SK-N-SH (cell line): ENCODE measurements at regions not wholly inside any gene's neighbourhood (a gene's known extent, or its start where the extent isn't known, plus 50 kb on each side); places are given as distances from the start of the nearest gene placed in this dataset.

ENCODE experiments used
- CTCF ChIA-PET: fragments of 300-600, 350-600 bp; formaldehyde crosslinking; extraction: SDS; loops from one replicate; lab custom pipeline; 2021; lab: Yijun Ruan, JAX
- POLR2A ChIA-PET: fragments of 350-600 bp; sonication (Branson Sonifier 250); formaldehyde crosslinking; extraction: SDS; loops from one replicate; lab custom pipeline; 2020; ENCODE audit warnings: antibody characterized with exemption, inconsistent platforms; lab: Yijun Ruan, JAX
- DNase-seq: peaks from one replicate; pipeline ENCODE4 v3.0.0; 2012
- H2AFZ ChIP-seq: fragments of 200-600 bp; sonication (generic); 2 replicates; pipeline ENCODE4 v1.8.1; 2016; ENCODE audit warnings: antibody characterized with exemption, mild to moderate bottlenecking, low read depth
- H3F3A ChIP-seq: fragments of 200-600 bp; sonication (generic); replicated peaks from 2 replicates; pipeline ENCODE3; 2016; ENCODE audit warnings: antibody characterized with exemption, mild to moderate bottlenecking; ENCODE audit not compliant: insufficient read depth
- H3K27ac ChIP-seq, 2 experiments: fragments of 200-500 bp in 1 of 2; fragments of 200-600 bp in 1 of 2; sonication (Bioruptor generic) in 1 of 2; sonication (generic), shearing (Covaris generic) in 1 of 2; 2 replicates each; pipeline versions ENCODE4 v1.5.1 to v1.6.1; 2014 to 2016; ENCODE audit warnings: low read depth in 2 of 2, inconsistent platforms in 1 of 2, low read length in 1 of 2, mild to moderate bottlenecking in 1 of 2, mixed read lengths in 1 of 2
- H3K27me3 ChIP-seq: fragments of 200-600 bp; sonication (generic), shearing (Covaris generic); 2 replicates; pipeline ENCODE4 v1.6.1; 2016; ENCODE audit warnings: mixed run types; ENCODE audit not compliant: insufficient read depth
- H3K36me3 ChIP-seq, 2 experiments: fragments of 200-500 bp in 1 of 2; fragments of 200-600 bp in 1 of 2; sonication (Bioruptor generic) in 1 of 2; sonication (generic) in 1 of 2; replicated peaks in 1 of 2; 2 replicates each; pipeline versions ENCODE3 to v1.5.1; 2014 to 2016; ENCODE audit warnings: low read length in 1 of 2, mild to moderate bottlenecking in 1 of 2; ENCODE audit not compliant: insufficient read depth in 2 of 2, control insufficient read depth in 1 of 2
- H3K4me1 ChIP-seq, 2 experiments: fragments of 200-500 bp in 1 of 2; fragments of 200-600 bp in 1 of 2; sonication (Bioruptor generic) in 1 of 2; sonication (generic), shearing (Covaris generic) in 1 of 2; 2 replicates each; pipeline versions ENCODE4 v1.5.1 to v1.6.1; 2014 to 2016; ENCODE audit warnings: low read depth in 1 of 2, low read length in 1 of 2, mixed run types in 1 of 2; ENCODE audit not compliant: insufficient read depth in 2 of 2, control insufficient read depth in 1 of 2
- H3K4me2 ChIP-seq: fragments of 200-600 bp; sonication (generic), shearing (Covaris generic); 2 replicates; pipeline ENCODE4 v1.6.1; 2017; ENCODE audit warnings: mixed run types
- H3K4me3 ChIP-seq, 2 experiments: fragments of 200-500 bp in 1 of 2; fragments of 200-600 bp in 1 of 2; sonication (Bioruptor generic) in 1 of 2; sonication (generic), shearing (Covaris generic) in 1 of 2; 2 replicates each; pipeline versions ENCODE4 v1.5.1 to v1.8.1; 2014 to 2016; ENCODE audit warnings: low read depth in 2 of 2, inconsistent platforms in 1 of 2, low read length in 1 of 2, mild to moderate bottlenecking in 1 of 2, mixed read lengths in 1 of 2, moderate library complexity in 1 of 2
- H3K79me2 ChIP-seq: fragments of 200-600 bp; sonication (generic); 2 replicates; pipeline ENCODE4 v1.8.1; 2017; ENCODE audit warnings: mild to moderate bottlenecking; ENCODE audit not compliant: insufficient read depth
- H3K9ac ChIP-seq: fragments of 200-600 bp; sonication (generic); 2 replicates; pipeline ENCODE4 v1.6.1; 2017; ENCODE audit warnings: mixed run types
- H3K9me2 ChIP-seq: fragments of 200-600 bp; sonication (generic); 2 replicates; pipeline ENCODE4 v1.6.1; 2017; ENCODE audit warnings: mixed run types
- H3K9me3 ChIP-seq: fragments of 200-600 bp; sonication (generic); 2 replicates; pipeline ENCODE4 v1.6.1; 2017; ENCODE audit warnings: mixed run types, mild to moderate bottlenecking, moderate library complexity
- H4K20me1 ChIP-seq: fragments of 200-600 bp; sonication (generic); 2 replicates; pipeline ENCODE4 v1.6.1; 2017; ENCODE audit warnings: mild to moderate bottlenecking, mixed run types; ENCODE audit not compliant: insufficient read depth
- CHD2 ChIP-seq: fragments of 150-350 bp; IDR thresholded peaks from 2 replicates; pipeline ENCODE4 v1.6.1; 2018; ENCODE audit warnings: low read length; ENCODE audit not compliant: partially characterized antibody
- ELF1 ChIP-seq: IDR thresholded peaks from 2 replicates; pipeline ENCODE4 v1.4.0; 2012
- EZH2phosphoT487 ChIP-seq: fragments of 200-600 bp; sonication (generic); IDR thresholded peaks from 2 replicates; pipeline ENCODE4 v1.6.1; 2017; ENCODE audit warnings: low read depth, mixed run types, mild to moderate bottlenecking, antibody characterized with exemption, moderate library complexity, borderline replicate concordance
- FOXM1 ChIP-seq: IDR thresholded peaks from 2 replicates; pipeline ENCODE4 v1.4.0; 2012; ENCODE audit warnings: low read depth, mild to moderate bottlenecking
- GABPA ChIP-seq: IDR thresholded peaks from 2 replicates; pipeline ENCODE4 v1.4.0; 2012; ENCODE audit warnings: low read depth, mild to moderate bottlenecking
- MAX ChIP-seq: IDR thresholded peaks from 2 replicates; pipeline ENCODE4 v1.4.0; 2012; ENCODE audit warnings: low read depth
- MXI1 ChIP-seq: IDR thresholded peaks from 2 replicates; pipeline ENCODE4 v1.6.1; 2012; ENCODE audit warnings: mild to moderate bottlenecking, low read depth, low read length, improper control_type of control experiment
- POLR2AphosphoS5 ChIP-seq: IDR thresholded peaks from 2 replicates; pipeline ENCODE4 v1.6.1; 2012; ENCODE audit warnings: low read depth, low read length
- RAD21 ChIP-seq: IDR thresholded peaks from 2 replicates; pipeline ENCODE4 v1.6.1; 2012; ENCODE audit warnings: mild to moderate bottlenecking, low read length
- RCOR1 ChIP-seq: fragments of 150-350 bp; IDR thresholded peaks from 2 replicates; pipeline ENCODE4 v1.6.1; 2017; ENCODE audit warnings: antibody characterized with exemption, low read length
- REST ChIP-seq: IDR thresholded peaks from 2 replicates; pipeline ENCODE4 v1.6.1; 2012; ENCODE audit warnings: mild to moderate bottlenecking, low read depth, low read length, moderate library complexity
- RFX5 ChIP-seq: IDR thresholded peaks from 2 replicates; pipeline ENCODE4 v1.6.1; 2012; ENCODE audit warnings: mild to moderate bottlenecking, improper control_type of control experiment, low read length
- RXRA ChIP-seq: IDR thresholded peaks from 2 replicates; pipeline ENCODE4 v1.4.0; 2012; ENCODE audit warnings: low read depth, mild to moderate bottlenecking, borderline replicate concordance
- SIN3A ChIP-seq: IDR thresholded peaks from 2 replicates; pipeline ENCODE4 v1.6.1; 2012; ENCODE audit warnings: low read depth, mild to moderate bottlenecking, low read length, moderate library complexity, borderline replicate concordance
- SMC3 ChIP-seq: IDR thresholded peaks from 2 replicates; pipeline ENCODE4 v1.6.1; 2012; ENCODE audit warnings: low read depth, low read length, improper control_type of control experiment
- TEAD4 ChIP-seq: IDR thresholded peaks from 2 replicates; pipeline ENCODE4 v1.4.0; 2012; ENCODE audit warnings: mild to moderate bottlenecking, borderline replicate concordance; ENCODE audit not compliant: insufficient read depth
- USF1 ChIP-seq: IDR thresholded peaks from 2 replicates; pipeline ENCODE4 v1.4.0; 2012; ENCODE audit warnings: low read depth, borderline replicate concordance
- YY1 ChIP-seq: IDR thresholded peaks from 2 replicates; pipeline ENCODE4 v1.4.0; 2012; ENCODE audit warnings: low read depth, mild to moderate bottlenecking
- WGBS: methylation state at CpG from one replicate; pipeline ENCODE4 v1.1.6; 2017; ENCODE audit warnings: low lambda C conversion rate; 5-methylcytosine and 5-hydroxymethylcytosine counted together

- Histone ChIP-seq H3F3A (no peaks in the 10 kb centered on the region), H3K4me1 (peaks cover 0 to 17% of the 10 kb centered on the region in 2 experiments; a peak in 2 of 4 replicates), H3K9me3 (no peaks in the 10 kb centered on the region), H3K27me3 (no peaks in the 10 kb centered on the region; the same call in 1 of the 2 replicates), H3K4me2 (no peak overlapping the region), H3K79me2 (no peaks in the 10 kb centered on the region), H3K36me3 (no peaks in the 10 kb centered on the region), H2AFZ (no peak overlapping the region), H3K27ac (no peak overlapping the region), H3K4me3 (no peak overlapping the region), H3K9ac (no peak overlapping the region), H4K20me1 (no peaks in the 10 kb centered on the region), H3K9me2 (no peaks in the 10 kb centered on the region)
- TF ChIP-seq CHD2 (no peak), YY1 (no peak), RAD21 (no peak), POLR2AphosphoS5 (no peak), MAX (no peak), EZH2phosphoT487 (no peak), USF1 (no peak), FOXM1 (no peak), RCOR1 (no peak), RXRA (no peak), GABPA (no peak)
- POLR2A ChIA-PET = interaction anchor here (0.6 kb wide), 1 partner anchor 54 kb away, joined by 4 read pairs; no protein-coding TSS in a partner anchor
- WGBS = 76% methylated on average over 3 of the region's 3 CpGs
- CTCF ChIA-PET = interaction anchor here (1.3 to 1.6 kb wide), 2 partner anchors 9 to 625 kb away, joined by 3 read pairs; no protein-coding TSS in a partner anchor
- no peak for DNase-seq
Observed at GRCh38 chr6:21501021-21501354, 92.6 kb upstream of the SOX4 start.

- Histone ChIP-seq H3K9me3 (no peaks in the 10 kb centered on the region), H2AFZ (no peak overlapping the region), H3K27ac (no peak overlapping the region), H3K36me3 (no peaks in the 10 kb centered on the region), H3K4me1 (peaks cover 0 to 9% of the 10 kb centered on the region in 2 experiments; a peak in 1 of 4 replicates), H3K4me3 (no peak overlapping the region), H3K79me2 (no peaks in the 10 kb centered on the region), H3K9me2 (no peaks in the 10 kb centered on the region), H4K20me1 (no peaks in the 10 kb centered on the region), H3K9ac (no peak overlapping the region), H3K27me3 (no peaks in the 10 kb centered on the region; the same call in 1 of the 2 replicates), H3K4me2 (no peak overlapping the region), H3F3A (no peaks in the 10 kb centered on the region)
- CTCF ChIA-PET = interaction anchor here (1.3 kb wide), 1 partner anchor 626 kb away, joined by 3 read pairs; no protein-coding TSS in a partner anchor
- POLR2A ChIA-PET = no interaction called here
- DNase-seq = no peak
- WGBS = 75% methylated on average over 1 of the region's 1 CpG
- no peak for TF ChIP-seq YY1
- TF ChIP-seq SMC3 = no peak
- no peak for TF ChIP-seq USF1
- TF ChIP-seq RXRA = no peak
- TF ChIP-seq REST = no peak
- TF ChIP-seq CHD2 = no peak
- TF ChIP-seq MAX = no peak
- TF ChIP-seq RAD21 = no peak
- TF ChIP-seq ELF1 = no peak
- TF ChIP-seq MXI1 = no peak
- TF ChIP-seq SIN3A = no peak
- no peak for TF ChIP-seq RFX5
- TF ChIP-seq TEAD4 = no peak
- TF ChIP-seq, all 33 proteins: peak for 0
Observed at GRCh38 chr6:21501815-21502214, 91.7 kb upstream of the SOX4 start.
